GM18511 (cell line): ENCODE measurements at regions not wholly inside any gene's neighbourhood (a gene's known extent, or its start where the extent isn't known, plus 50 kb on each side); places are given as distances from the start of the nearest gene placed in this dataset.
A peak's percentile ranks its signal among the peaks of the same experiment; 100 is the strongest.
"Not testable (repeated sequence)": the region's sequence is repeated elsewhere in the genome, so short reads cannot be mapped to it uniquely, and the experiment has no call there.

Experiments
- ATAC-seq: cut with Tn5 transposase; IDR thresholded peaks from one replicate; pipeline ENCODE4 v1.9.1; 2021; ENCODE audit warnings: mild to moderate bottlenecking, moderate library complexity; ENCODE audit not compliant: unreplicated experiment

DNA sequence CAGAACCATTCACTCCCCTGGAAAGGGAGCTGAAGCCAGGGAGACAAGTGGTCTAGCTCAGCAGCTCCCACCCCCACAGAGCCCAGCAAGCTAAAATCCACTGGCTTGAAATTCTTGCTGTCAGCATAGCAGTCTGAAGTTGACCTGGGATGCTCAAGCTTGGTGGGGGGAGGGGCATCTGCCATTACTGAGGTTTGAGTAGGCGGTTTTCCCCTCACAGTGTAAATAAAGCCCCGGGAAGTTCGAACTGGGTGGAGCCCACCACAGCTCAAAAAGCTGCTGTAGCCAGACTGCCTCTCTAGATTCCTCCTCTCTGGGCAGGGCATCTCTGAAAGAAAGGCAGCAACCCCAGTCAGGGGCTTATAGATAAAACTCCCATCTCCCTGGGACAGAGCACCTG lies 171.3 kb upstream of the E2F8 start:
- ATAC-seq: not testable (repeated sequence)

DNA sequence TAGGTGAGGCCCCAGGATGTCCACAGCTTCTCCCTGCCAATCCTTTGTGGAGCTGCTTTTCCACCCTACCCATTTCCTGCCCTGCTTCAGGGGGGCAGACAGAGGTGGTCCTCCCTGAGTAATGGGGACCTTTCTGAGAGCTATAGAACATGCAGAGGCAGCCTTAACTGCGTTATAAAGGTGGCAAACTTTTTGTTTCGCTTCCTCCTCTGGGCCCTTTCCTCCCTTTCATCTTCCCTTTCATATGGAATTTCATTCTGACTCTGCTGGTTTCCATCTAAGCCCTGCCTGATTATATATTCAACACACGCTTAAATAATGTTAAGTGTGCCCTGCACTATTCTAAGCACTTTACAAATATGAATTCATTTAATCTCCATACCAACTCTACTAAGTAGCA lies 169.3 kb upstream of the E2F8 start:
- ATAC-seq: peak; percentile 63

DNA sequence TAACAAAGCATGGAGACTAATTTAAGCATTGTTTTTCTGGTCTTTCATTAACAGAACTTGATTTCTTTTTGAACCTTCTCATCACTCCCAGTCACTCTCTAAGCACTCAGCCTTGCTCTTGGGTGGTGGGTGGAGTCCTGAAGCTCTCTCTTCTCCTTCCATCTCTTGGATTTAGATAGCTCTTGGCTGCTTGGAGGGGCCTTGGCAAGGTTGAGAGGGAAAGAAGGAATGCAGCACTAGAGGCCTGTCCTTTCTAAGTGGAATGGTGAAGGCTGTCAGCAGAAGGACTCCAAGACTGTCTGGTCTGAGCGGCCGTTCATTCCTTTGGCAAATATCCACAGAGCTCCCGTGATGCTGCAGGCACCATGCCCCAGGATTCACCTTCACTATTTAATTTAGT lies 168.6 kb upstream of the E2F8 start:
- ATAC-seq: no peak

DNA sequence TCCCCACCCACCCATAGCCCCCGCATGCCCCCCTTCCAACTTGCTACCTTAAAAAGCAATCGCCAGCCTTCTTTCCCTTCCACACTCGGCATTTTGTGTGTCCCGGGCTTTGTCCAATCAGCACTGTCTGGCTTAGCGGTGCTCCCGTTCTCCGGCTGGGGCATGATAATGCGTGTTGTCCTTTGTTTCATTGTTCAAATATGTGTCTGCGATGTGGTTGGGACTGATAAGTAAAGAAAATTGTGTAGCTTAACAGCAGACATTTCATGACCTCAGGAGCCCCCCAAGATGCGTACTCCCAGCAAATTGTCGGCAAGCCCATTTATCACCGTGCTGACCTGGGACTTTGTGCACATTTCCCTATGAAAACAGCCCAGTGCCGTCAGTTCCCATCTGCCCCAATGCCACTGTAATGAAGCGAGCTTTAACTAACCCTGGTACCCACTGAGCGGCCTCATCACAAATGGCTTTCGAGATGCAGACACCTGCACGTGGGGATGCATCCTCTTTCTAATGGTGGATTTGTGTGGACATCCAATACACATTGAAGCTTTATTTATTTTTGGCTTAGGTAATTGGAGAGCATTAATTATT lies 167.0 kb upstream of the E2F8 start:
- no peak for ATAC-seq

DNA sequence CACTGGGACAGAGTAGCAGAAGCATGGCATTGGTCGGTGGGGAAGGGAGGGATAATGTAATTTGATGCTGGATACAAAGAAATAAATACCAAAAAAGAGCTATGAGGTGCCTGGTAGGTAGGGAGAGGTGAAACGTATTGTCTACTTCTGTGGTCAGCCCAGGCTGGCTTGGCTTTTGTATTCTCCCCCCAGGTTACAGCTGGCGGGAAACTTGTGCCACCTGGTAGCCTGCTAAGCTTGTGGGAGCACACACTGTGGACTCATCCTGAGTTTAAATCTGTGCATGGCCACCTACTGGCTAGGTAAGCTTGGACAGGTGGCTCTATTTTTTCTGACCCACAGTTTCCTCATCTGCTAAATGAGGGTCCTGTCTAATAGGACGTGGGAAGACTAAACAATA lies 165.2 kb upstream of the E2F8 start:
- no peak for ATAC-seq

DNA sequence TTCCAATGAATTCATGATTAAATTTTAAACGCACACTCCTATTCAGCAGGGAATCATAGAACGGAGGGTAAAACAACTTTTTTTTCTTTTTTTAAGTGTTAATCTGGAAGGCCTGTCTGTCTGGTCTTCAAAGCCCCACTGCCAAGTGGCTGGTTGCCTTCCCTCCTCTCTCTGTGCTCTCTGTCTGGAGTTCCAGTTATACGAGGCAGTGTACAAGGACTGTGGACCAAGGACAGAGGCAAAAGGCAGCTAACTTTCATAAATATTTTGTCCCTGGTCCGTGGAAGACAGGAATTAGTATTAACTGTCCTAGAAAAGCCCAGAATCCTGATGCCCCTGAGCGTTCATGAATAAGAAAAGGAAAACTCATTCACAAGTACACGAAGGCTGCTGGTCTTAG lies 164.0 kb upstream of the E2F8 start:
- ATAC-seq: no peak

DNA sequence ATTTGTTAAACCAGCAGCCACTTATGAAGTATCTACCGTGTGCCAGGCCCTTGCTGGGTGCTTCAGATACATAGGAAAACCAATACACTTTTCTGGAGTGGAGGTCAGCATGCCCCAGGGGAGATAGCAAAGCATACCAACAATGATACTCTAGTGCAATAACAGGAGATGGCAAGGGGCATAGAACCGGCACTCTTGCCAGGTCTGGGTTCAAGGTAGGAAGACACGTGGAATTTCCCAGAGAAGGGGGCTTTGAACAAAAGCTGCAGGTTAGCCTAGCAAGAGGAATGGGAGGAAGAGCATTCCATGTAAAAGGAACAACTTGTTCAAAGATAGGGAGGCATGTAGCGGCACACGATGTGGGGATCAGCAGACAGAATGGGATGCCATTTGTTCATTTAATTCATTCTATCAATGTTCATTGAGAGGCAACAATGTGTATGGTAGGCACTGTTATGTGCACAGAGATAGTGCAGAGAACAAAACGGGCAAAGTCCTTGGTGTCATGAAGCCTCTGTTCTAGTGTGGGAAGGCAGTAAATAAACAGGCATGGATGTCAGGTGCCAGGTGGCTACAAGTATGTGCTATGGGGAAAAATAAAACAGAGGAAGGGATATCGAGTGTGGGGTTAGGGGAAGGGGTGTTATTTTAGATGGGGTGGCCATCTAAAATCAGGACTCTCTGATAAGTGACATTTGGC lies 162.6 kb upstream of the E2F8 start:
- no peak for ATAC-seq

DNA sequence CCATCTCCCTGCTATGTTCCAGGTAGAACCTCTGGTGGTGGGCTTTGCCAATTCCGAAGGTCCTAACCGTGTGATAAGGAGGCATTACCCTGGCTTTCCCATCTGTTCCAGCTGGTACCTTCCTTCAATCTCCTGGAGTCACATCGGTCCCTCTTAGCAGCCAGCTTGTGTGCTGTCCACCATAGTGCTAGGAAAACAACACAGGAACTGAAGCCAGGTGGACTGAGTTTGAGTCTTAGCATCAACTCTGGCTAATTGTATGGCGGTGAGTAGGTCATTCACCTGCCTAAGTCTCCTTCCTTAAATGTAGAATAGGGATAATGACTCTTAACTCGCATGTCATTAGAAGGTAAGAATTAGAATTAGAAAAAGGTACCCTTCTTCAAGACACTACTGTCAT lies 159.6 kb upstream of the E2F8 start:
- ATAC-seq: no peak

DNA sequence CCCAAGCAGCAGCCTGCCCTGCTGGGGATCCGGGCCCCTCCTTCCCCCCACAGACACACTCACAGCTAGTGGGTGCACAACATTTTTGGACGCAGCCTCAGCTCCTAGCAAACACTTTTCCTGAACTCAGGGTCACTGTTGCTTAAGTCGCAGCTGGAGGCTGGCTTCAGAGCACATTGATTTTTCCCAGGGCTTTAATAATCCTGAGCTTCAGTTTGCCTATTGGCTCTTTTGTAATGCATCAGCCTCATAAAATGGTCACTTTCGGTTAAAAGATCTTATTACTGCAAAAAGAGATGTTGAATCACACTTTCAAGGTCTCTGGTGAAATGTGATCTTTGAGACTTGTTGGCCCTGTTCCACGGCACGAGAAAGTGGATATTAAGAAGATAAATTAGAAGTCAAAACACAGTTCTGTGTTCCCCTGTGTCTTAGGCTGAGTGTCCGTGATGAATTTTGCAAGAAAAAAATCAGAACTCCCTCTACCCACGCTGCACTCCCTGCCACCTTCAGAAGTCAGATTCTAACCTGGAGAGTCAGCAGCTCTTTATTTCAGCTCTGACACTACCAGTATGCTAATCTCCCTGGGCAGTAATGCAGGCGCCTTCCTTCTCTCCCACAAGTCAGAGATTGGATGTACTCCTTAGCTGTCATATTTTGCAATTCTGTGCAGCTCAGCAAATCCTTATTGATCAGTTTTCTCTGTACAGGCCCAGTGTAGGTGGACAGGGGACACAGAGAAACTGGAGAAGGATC lies 158.2 kb upstream of the E2F8 start:
- no peak for ATAC-seq

DNA sequence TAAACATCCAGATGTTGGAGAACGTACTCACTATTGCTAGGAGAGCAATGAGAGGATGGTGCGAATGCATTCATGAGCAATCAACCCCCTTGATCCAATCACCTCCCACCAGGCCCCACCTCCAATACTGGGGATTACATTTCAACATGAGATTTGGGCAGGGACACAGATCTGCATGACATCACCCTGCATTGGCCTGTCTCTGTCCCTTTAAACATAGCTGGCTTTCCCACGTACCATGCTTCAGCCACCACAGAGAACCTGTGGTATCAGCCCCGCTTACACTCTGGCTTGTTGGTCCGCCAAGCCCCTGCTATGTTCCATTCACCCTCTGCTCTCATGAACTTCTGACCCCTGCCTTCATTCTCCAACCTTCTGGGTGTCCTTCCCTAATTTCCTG lies 157.5 kb upstream of the E2F8 start:
- no peak for ATAC-seq

DNA sequence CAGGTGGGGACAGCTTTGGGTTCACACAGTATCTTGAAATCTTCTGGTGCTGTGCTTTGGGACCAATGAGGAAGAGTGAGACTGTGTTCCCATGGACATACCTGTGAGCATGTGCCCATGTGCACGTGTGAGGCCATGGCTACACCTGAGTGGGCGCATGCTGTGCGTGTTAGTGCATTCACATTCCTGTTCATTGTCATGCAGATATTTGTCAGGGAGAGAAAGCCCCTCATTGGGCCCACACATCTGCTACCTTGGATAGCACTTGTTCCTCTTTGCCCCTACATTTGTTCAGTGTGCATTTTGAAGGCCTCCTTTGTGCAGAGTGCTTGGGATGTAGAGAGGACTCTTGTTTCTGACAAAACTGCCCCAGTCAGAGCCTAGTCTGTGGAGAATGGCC lies 154.3 kb upstream of the E2F8 start:
- peak; percentile 15 for ATAC-seq

DNA sequence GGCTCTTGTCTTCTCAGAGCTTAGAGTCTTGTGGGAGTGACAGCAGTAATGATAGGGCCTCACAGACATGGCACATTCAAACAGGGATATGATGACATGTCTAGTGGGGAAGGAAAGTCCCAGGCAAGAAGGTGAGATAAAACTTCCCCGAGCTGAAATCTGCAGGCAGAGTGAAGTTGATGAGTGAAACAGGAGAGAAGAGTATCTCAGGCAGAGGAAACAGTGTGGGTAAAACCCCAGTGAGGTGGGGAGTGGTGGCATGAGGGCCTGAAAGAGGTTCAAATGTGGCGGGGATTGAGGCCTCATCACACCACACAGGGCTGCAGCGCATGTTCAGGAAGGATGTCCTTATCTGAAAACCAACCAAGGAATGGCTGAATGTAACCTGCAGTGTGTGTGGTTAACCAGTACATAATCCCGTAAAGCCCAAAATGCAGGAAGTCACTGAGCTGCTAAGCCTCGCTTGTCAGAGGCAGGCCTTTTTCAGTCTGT lies 153.8 kb upstream of the E2F8 start:
- ATAC-seq: peak; percentile 77

DNA sequence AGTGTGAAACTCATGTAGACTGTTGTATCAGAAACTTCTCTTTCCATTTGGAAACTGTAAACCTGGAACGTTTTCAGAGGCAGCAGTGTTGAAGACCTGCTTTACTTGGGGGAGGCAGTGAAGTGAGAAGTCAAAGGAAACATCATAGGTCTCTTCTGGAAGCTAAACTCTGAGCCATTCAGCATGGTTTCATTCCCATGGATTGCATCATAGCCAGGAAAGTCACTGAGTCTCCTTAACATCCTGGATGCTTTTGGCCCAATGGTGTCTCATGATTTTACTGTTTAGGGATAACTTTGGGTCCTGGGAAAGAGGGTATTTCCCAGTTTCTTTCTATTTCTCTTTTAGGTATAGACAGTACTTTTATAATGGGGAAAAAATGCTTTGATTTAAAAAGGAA lies 153.2 kb upstream of the E2F8 start:
- no peak for ATAC-seq

DNA sequence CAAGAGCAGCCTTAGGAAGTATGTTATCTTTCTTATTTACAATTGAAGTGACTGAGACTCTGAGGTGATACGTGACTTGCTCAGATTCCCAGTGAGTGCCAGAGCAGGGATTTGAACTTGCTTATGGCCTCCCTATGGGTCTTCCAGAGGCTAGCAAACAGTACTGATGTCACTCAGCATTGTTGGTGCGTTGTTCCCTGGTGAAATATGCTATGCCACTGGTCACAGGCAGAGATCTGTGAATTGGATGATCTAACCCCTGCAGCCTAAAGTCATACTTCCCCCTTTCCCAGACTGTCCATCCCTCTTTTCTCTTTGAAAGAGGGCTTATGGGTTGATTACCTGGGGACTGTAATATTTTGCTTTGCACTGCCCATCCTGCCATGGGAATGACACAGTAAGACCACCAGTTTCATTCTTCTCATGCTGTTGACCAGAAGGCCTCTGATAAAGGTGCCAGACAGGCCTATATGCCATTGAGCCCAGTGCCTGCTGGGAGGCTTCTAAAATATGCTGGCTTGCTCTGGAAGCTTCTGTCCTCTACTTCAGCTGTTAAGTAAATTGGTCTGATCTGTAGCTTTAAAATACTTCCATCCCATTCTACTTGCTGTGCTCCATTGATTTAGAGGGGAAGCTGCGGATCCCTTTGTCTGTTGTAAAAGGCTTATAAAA lies 152.2 kb upstream of the E2F8 start:
- ATAC-seq: no peak

DNA sequence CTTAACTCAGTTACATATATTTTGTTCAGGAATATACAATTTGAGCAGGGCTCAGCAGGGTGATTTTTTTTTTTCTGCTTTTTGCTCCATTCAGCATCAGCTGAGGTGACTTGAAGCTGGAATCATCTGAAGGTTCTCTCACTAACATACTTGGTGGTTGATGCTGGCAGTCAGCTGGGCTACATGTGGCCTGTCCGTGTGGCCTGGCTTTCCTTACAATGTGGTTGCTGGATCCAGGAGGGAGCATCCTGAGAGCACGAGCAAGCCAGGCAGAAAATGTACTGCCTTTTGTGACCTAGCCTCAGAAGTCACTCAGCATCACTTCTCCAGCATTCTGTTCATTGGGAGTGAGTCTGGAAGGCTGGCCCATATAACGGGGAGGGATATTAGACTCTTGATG lies 151.6 kb upstream of the E2F8 start:
- no peak for ATAC-seq

DNA sequence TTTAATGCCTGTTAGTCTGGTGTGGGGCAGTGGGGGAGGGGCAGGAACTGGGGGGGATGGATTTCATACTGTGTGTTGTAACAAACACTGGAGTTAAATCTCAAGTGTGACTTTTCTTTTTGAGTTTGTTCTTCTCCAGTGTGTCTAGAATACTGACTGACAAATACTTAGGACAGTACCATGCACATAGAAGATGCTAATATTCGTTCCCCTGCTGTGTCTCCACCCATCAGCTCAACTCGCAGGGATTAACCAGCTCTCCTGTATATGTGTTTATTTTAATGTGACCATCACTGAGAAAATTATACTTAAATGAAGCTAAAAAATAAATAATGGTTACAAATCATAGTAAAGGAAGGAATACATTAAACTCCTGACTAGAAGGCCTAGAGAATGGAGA lies 150.9 kb upstream of the E2F8 start:
- ATAC-seq: no peak

DNA sequence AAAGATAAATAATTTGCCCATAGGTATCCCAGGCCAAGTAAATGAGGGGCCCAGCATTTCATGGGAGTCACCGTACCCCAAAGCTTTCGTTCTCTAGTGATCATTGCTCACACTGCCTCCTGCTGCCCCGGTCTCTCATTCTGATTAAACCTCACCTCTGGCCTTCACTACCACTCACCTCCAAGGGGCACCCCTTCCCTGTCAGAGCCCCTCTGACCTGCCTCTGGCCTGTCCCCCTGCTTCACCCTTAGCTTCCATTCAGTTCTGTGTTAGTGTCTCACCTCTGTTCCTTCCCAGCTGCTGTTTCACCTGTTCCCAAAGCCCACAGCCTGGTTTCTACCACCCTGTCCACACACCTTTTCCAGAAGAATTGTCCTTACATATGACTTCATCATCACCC lies 150.3 kb upstream of the E2F8 start:
- ATAC-seq: no peak

DNA sequence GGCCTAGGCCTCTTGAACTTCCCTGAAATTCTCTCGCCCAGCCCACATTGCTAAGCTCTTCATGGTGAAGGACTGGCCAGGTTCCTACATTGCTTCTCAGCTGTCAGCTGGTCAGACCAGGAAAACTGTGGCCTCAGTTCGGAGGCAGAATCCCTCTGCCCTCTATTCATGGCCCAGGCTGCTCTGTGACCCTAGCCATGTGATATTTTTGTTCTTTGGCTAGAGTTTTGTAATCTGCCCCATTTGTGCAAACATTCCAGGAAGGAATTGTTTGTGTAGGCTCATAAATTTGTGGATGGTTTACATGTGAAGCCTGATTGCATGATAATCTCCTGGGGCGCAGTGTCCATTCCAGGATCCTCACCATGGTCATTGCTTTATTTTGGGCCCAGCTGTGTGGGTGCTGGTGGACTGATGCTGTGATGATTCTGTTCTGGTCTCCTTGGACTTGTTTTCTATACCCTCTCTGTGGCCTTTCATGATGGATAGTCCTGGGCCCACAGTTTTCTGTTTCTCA lies 149.1 kb upstream of the E2F8 start:
- ATAC-seq: no peak

DNA sequence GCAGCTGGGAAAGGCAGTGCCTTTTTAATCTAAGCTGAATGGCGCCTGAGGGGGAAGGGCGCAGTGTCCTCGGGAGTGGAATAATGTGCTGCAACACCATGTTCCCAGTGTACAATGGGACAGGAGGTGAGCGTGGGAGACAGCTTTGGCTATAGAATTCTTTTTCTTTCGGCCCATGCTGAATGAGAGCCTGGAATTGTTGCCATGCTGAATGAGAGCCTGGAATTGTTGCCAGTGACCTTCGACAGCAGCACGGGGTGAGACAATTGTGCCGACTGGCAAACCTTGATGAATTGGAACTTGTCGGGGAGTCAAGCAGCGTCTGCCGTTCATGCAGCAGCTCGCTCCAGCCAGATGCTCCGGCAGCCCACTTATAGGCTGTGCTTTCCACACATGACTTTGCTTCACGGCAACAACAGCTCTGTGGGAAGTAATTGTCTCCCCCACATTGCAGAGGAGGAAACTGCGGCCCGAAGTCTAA lies 141.4 kb upstream of the E2F8 start:
- no peak for ATAC-seq

DNA sequence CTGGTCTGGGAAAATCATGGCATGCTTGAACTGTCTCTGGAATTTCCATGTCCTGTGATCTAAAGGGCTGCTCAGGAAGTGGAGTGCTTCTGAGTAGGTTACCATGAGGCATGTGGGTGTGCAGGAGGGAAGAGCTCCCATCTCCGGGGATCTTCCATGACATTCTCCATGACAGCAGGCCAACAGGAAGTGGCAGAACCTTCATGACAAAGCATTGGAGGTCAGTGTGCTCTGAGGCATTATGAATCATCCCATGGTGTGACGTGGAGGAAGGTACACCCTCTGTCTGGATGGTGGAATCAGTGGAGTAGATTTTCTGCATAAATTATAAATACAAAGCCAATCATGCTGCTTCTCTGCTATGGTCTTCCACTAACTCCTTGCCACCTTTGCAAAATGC lies 139.6 kb upstream of the E2F8 start:
- ATAC-seq: no peak

DNA sequence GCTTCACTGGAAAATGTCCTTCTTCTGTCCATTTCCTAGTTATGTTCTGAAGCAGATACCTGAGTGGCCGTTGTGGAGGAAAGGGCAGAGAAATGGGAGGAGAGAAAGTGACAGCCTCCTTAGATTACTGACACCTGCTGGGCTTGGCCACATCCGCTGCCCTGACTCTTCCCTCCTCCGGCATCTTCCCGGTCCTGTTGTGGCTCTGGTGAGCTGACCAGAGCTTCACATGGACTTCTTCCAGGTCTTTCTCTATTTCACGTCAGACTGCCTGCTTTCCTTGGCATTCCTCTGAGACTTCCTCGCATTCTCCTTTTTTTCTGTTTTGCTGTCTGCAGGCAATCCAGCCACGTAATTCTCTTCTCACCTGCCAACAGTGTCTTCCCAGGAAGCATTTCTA lies 138.7 kb upstream of the E2F8 start:
- ATAC-seq: no peak
